Loucy (cell line): ENCODE measurements at regions not wholly inside any gene's neighbourhood (a gene's known extent, or its start where the extent isn't known, plus 50 kb on each side); places are given as distances from the start of the nearest gene placed in this dataset.

ENCODE experiments used
- H2AFZ ChIP-seq: fragments of 200-600 bp; sonication (generic); 2 replicates; pipeline ENCODE4 v1.6.0; 2016; ENCODE audit warnings: antibody characterized with exemption, mild to moderate bottlenecking, low read length, moderate library complexity
- H3F3A ChIP-seq: fragments of 200-600 bp; 2 replicates; pipeline ENCODE4 v1.6.0; 2016; ENCODE audit warnings: antibody characterized with exemption, low read depth, mild to moderate bottlenecking
- H3K27me3 ChIP-seq: fragments of 200-600 bp; sonication (generic); 2 replicates; pipeline ENCODE4 v1.6.1; 2014; ENCODE audit warnings: low read length, mild to moderate bottlenecking; ENCODE audit not compliant: insufficient read depth, poor library complexity, severe bottlenecking
- H3K36me3 ChIP-seq: fragments of 200-600 bp; sonication (generic); 2 replicates; pipeline ENCODE4 v1.6.1; 2016; ENCODE audit warnings: low read length; ENCODE audit not compliant: insufficient read depth
- H3K4me1 ChIP-seq: fragments of 200-600 bp; sonication (generic); 2 replicates; pipeline ENCODE4 v1.5.1; 2014; ENCODE audit warnings: low read length, mild to moderate bottlenecking; ENCODE audit not compliant: insufficient read depth, poor library complexity, severe bottlenecking
- H3K4me2 ChIP-seq: fragments of 200-600 bp; sonication (generic); 2 replicates; pipeline ENCODE4 v1.6.0; 2014; ENCODE audit warnings: antibody characterized with exemption, low read length, low read depth, mild to moderate bottlenecking; ENCODE audit not compliant: poor library complexity, severe bottlenecking
- H3K4me3 ChIP-seq: fragments of 200-600 bp; sonication (generic); 2 replicates; pipeline ENCODE4 v1.5.1; 2014; ENCODE audit warnings: low read length, mild to moderate bottlenecking, mixed read lengths; ENCODE audit not compliant: poor library complexity, severe bottlenecking
- H3K79me2 ChIP-seq: fragments of 200-600 bp; sonication (generic); 2 replicates; pipeline ENCODE4 v1.6.1; 2014; ENCODE audit warnings: low read length; ENCODE audit not compliant: insufficient read depth
- H3K9ac ChIP-seq: fragments of 200-600 bp; sonication (generic); 2 replicates; pipeline ENCODE4 v1.6.0; 2014; ENCODE audit warnings: mild to moderate bottlenecking, low read depth, low read length, moderate library complexity; ENCODE audit not compliant: poor library complexity, severe bottlenecking
- H3K9me2 ChIP-seq: fragments of 200-600 bp; sonication (generic); replicated peaks from 2 replicates; pipeline ENCODE4 v1.6.1; 2016; ENCODE audit warnings: low read depth, low read length, mixed read lengths
- H3K9me3 ChIP-seq: fragments of 200-600 bp; sonication (generic); 2 replicates; pipeline ENCODE4 v1.6.1; 2014; ENCODE audit warnings: mild to moderate bottlenecking, antibody characterized with exemption, low read length, low read depth; ENCODE audit not compliant: insufficient read depth
- H4K20me1 ChIP-seq: fragments of 200-600 bp; sonication (generic); 2 replicates; pipeline ENCODE4 v1.6.0; 2014; ENCODE audit warnings: antibody characterized with exemption, low read length, mild to moderate bottlenecking; ENCODE audit not compliant: insufficient read depth, poor library complexity, severe bottlenecking
- EZH2phosphoT487 ChIP-seq: fragments of 200-600 bp; IDR thresholded peaks from 2 replicates; pipeline ENCODE4 v1.6.1; 2018; ENCODE audit warnings: antibody characterized with exemption, mild to moderate bottlenecking, moderate library complexity, borderline replicate concordance
- TF ChIP-seq, protein P1 (sequence below): fragments of 200-600 bp; sonication (generic); conservative IDR thresholded peaks from 2 replicates; pipeline ENCODE4 v1.5.1; 2014; ENCODE audit warnings: mild to moderate bottlenecking, antibody characterized with exemption, low read length

DNA sequence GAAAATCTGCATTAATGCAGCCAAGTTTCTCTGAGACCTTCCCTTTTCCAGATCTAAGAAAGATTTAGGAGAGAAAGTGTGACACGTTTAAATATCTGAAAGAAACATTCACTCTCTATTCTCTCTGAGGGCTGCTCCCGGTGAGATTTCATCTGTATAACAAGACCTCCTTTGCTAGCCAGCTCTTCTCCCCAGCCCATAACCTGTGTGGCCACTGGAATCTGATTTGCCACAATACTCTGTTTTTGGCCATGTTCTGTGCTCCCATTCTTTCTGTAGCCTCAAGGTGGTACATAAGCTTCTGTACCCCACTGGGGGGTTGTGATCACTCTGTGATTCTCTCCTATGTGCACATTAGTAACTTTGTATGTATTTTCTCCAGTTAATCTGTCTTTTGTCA lies 291.0 kb upstream of the SEMA6A start:
- TF ChIP-seq EZH2phosphoT487 = no peak
- TF ChIP-seq, protein P1, sequence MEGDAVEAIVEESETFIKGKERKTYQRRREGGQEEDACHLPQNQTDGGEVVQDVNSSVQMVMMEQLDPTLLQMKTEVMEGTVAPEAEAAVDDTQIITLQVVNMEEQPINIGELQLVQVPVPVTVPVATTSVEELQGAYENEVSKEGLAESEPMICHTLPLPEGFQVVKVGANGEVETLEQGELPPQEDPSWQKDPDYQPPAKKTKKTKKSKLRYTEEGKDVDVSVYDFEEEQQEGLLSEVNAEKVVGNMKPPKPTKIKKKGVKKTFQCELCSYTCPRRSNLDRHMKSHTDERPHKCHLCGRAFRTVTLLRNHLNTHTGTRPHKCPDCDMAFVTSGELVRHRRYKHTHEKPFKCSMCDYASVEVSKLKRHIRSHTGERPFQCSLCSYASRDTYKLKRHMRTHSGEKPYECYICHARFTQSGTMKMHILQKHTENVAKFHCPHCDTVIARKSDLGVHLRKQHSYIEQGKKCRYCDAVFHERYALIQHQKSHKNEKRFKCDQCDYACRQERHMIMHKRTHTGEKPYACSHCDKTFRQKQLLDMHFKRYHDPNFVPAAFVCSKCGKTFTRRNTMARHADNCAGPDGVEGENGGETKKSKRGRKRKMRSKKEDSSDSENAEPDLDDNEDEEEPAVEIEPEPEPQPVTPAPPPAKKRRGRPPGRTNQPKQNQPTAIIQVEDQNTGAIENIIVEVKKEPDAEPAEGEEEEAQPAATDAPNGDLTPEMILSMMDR = no peak
- H3K4me2 ChIP-seq = no peak overlapping the region
- H3K9me2 ChIP-seq = no peaks in the 10 kb centered on the region
- no peak overlapping the region for H3K4me3 ChIP-seq
- no peaks in the 10 kb centered on the region for H3K27me3 ChIP-seq
- H3K79me2 ChIP-seq = no peaks in the 10 kb centered on the region
- H3K9ac ChIP-seq = no peak overlapping the region
- no peak overlapping the region for H2AFZ ChIP-seq
- H3K9me3 ChIP-seq = no peaks in the 10 kb centered on the region
- H3K36me3 ChIP-seq = no peaks in the 10 kb centered on the region
- no peaks in the 10 kb centered on the region for H4K20me1 ChIP-seq
- no peaks in the 10 kb centered on the region for H3F3A ChIP-seq
- H3K4me1 ChIP-seq = peaks cover 21% of the 10 kb centered on the region

DNA sequence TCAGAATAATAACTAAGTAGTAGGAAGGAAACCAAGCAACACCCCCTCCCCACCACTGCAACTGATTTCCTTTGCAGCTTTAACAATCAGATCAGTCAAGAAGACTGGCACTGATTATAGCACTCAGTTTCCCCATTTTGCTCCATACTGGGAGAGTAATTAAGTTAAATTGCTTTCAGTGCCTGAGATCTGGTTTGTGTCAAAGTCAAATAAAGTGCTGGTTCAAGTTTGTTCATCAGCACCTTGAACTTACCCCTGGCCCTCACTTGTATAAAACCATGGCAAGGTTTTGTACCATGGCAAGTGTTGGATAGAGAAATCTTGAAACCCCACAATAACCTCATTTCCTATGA lies 290.2 kb upstream of the SEMA6A start:
- Histone ChIP-seq H3K4me3 (peak overlapping the region; percentile 38), H2AFZ (no peak overlapping the region), H3K27me3 (no peaks in the 10 kb centered on the region), H3K36me3 (no peaks in the 10 kb centered on the region), H3K9ac (no peak overlapping the region), H3K9me2 (no peaks in the 10 kb centered on the region), H3K9me3 (no peaks in the 10 kb centered on the region), H3F3A (no peaks in the 10 kb centered on the region), H3K4me2 (peak overlapping the region; percentile 50), H3K4me1 (peaks cover 21% of the 10 kb centered on the region), H4K20me1 (no peaks in the 10 kb centered on the region), H3K79me2 (no peaks in the 10 kb centered on the region)
- TF ChIP-seq, protein P1 = no peak
- TF ChIP-seq EZH2phosphoT487 = no peak

DNA sequence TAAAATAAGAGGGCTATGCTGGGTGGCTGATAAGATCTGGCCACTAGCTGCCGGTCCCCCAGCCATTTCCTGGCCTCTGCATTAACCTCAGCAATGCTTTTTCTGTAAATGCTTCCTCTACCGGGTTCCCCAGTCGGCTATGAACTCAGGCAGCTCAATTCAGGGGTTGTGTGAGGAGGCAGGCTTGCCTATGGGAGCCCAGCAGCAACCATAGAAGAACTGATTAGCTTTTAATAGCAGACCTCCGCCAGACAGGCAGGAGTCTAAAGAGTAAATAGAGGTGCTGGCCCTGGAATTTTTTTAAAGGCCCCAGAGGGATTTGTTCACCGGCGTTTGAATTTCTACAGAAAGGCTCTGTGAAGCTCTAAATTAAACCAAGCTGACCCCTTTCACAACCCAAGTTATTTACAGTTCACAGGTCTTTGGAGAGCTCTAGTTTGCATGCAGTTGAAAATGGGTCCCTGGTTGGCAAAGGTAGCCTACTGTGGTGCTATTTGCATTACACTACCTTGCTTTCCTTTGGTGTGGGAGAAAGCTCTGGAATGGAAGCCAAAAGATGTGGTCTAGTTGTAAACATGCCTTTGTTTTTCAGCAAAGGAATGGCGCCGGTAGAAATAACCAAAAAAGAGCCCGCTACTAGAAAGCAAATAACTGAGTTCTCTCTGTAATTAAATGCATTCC lies 289.7 kb upstream of the SEMA6A start:
- Histone ChIP-seq H3K27me3 (no peaks in the 10 kb centered on the region), H2AFZ (no peak overlapping the region), H3F3A (no peaks in the 10 kb centered on the region), H3K9me3 (no peaks in the 10 kb centered on the region), H3K4me3 (peak overlapping the region; percentile 38), H3K4me2 (peak overlapping the region; percentile 50), H4K20me1 (no peaks in the 10 kb centered on the region), H3K9me2 (no peaks in the 10 kb centered on the region), H3K79me2 (no peaks in the 10 kb centered on the region), H3K9ac (no peak overlapping the region), H3K36me3 (no peaks in the 10 kb centered on the region), H3K4me1 (peaks cover 21% of the 10 kb centered on the region)
- TF ChIP-seq, protein P1 = no peak
- TF ChIP-seq EZH2phosphoT487 = no peak
